ENCODE measurements at regions not wholly inside any gene's neighbourhood (a gene's known extent, or its start where the extent isn't known, plus 50 kb on each side); places are given as distances from the start of the nearest gene placed in this dataset.

- no peak for DNase-seq
These were observed 631.8 kb downstream of the SQOR start for GRCh38 chr15:46266661-46267060.

GRCh38 chr15:46270481-46271147 is 635.8 kb downstream of the SQOR start:
- DNase-seq, result no peak

- no peak for DNase-seq
These were observed 640.9 kb downstream of the SQOR start for GRCh38 chr15:46275701-46276100.

- no peak for DNase-seq
These were observed 642.6 kb downstream of the SQOR start for GRCh38 chr15:46277451-46277850.

- DNase-seq, result peak; percentile 28
These were observed 643.2 kb downstream of the SQOR start for GRCh38 chr15:46278062-46278461.

- DNase-seq, result no peak
These were observed 643.8 kb downstream of the SQOR start for GRCh38 chr15:46278486-46279090.

- peak; percentile 71 for DNase-seq
These were observed 646.1 kb downstream of the SQOR start for GRCh38 chr15:46280762-46281542.

- no peak for DNase-seq
These were observed 658.7 kb downstream of the SQOR start for GRCh38 chr15:46293550-46293949.

GRCh38 chr15:46296002-46296401 is 661.2 kb downstream of the SQOR start:
- no peak for DNase-seq

- DNase-seq, result no peak
These were observed 662.0 kb downstream of the SQOR start for GRCh38 chr15:46296797-46297196.

- DNase-seq, result no peak
These were observed 662.9 kb downstream of the SQOR start for GRCh38 chr15:46297766-46298165.

GRCh38 chr15:46300716-46301115 is 665.9 kb downstream of the SQOR start:
- no peak for DNase-seq

- DNase-seq, result no peak
These were observed 666.5 kb downstream of the SQOR start for GRCh38 chr15:46301291-46301690.

GRCh38 chr15:46301826-46302225 is 667.0 kb downstream of the SQOR start:
- no peak for DNase-seq

- DNase-seq, result peak; percentile 59
These were observed 669.5 kb downstream of the SQOR start for GRCh38 chr15:46304321-46304720.

- no peak for DNase-seq
These were observed 672.9 kb downstream of the SQOR start for GRCh38 chr15:46307746-46308145.

GRCh38 chr15:46309914-46310313 is 675.1 kb downstream of the SQOR start:
- DNase-seq, result no peak

GRCh38 chr15:46312133-46312740 is 677.4 kb downstream of the SQOR start:
- DNase-seq, result peak; percentile 80

GRCh38 chr15:46315434-46315833 is 680.6 kb downstream of the SQOR start:
- no peak for DNase-seq

GRCh38 chr15:46316024-46316423 is 681.2 kb downstream of the SQOR start:
- DNase-seq, result no peak

GRCh38 chr15:46317029-46317428 is 682.2 kb downstream of the SQOR start:
- no peak for DNase-seq

- no peak for DNase-seq
These were observed 687.9 kb downstream of the SQOR start for GRCh38 chr15:46322753-46323152.

- DNase-seq, result no peak
These were observed 691.3 kb downstream of the SQOR start for GRCh38 chr15:46326173-46326572.

GRCh38 chr15:46328821-46329220 is 694.0 kb downstream of the SQOR start:
- DNase-seq, result no peak
